Uterus (tissue), 2 donors: ENCODE measurements at regions not wholly inside any gene's neighbourhood (a gene's known extent, or its start where the extent isn't known, plus 50 kb on each side); places are given as distances from the start of the nearest gene placed in this dataset.

Source experiments
- POLR2A ChIP-seq, 2 donors: fragments of 450-650 bp; IDR thresholded peaks; one replicate each; pipeline ENCODE4 v1.6.1; 2016; ENCODE audit warnings: antibody characterized with exemption in 2 of 2, mild to moderate bottlenecking in 1 of 2, moderate library complexity in 1 of 2
- TF ChIP-seq, protein P1 (sequence below), 4 experiments: fragments of 200-600 bp in 2 of 4; fragments of 450-650 bp in 2 of 4; sonication (generic) in 2 of 4; IDR thresholded peaks; one replicate each; pipeline ENCODE4 v1.5.1; 2016 to 2019; ENCODE audit warnings: antibody characterized with exemption in 4 of 4, mild to moderate bottlenecking in 2 of 4, moderate library complexity in 1 of 4

GRCh38 chr17:53234138-53234537, 588.6 kb upstream of the KIF2B start:
- no peak for TF ChIP-seq POLR2A (IDR thresholded peaks at IDR 0.05)
- TF ChIP-seq, protein P1, sequence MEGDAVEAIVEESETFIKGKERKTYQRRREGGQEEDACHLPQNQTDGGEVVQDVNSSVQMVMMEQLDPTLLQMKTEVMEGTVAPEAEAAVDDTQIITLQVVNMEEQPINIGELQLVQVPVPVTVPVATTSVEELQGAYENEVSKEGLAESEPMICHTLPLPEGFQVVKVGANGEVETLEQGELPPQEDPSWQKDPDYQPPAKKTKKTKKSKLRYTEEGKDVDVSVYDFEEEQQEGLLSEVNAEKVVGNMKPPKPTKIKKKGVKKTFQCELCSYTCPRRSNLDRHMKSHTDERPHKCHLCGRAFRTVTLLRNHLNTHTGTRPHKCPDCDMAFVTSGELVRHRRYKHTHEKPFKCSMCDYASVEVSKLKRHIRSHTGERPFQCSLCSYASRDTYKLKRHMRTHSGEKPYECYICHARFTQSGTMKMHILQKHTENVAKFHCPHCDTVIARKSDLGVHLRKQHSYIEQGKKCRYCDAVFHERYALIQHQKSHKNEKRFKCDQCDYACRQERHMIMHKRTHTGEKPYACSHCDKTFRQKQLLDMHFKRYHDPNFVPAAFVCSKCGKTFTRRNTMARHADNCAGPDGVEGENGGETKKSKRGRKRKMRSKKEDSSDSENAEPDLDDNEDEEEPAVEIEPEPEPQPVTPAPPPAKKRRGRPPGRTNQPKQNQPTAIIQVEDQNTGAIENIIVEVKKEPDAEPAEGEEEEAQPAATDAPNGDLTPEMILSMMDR (IDR thresholded peaks at IDR 0.05), result no peak
